SJSA1 (cell line): ENCODE measurements at regions not wholly inside any gene's neighbourhood (a gene's known extent, or its start where the extent isn't known, plus 50 kb on each side); places are given as distances from the start of the nearest gene placed in this dataset.

Source experiments
- DNase-seq, 2 experiments: peaks; one replicate each; pipeline ENCODE4 v3.0.0-alpha.2; 2015 to 2020; ENCODE audit warnings: low spot score in 2 of 2, low read depth in 1 of 2
- H3K27ac ChIP-seq: fragments of 250-450 bp; sonication (Bioruptor Pico); 2 replicates; pipeline ENCODE4 v1.5.1; 2020; ENCODE audit warnings: mild to moderate bottlenecking, moderate library complexity
- H3K27me3 ChIP-seq: fragments of 250-450 bp; sonication (Bioruptor Pico); replicated peaks from 2 replicates; pipeline ENCODE4 v1.5.1; 2020; ENCODE audit warnings: mild to moderate bottlenecking, moderate library complexity
- H3K36me3 ChIP-seq: fragments of 250-450 bp; sonication (Bioruptor Pico); 2 replicates; pipeline ENCODE4 v1.5.1; 2020; ENCODE audit warnings: mild to moderate bottlenecking
- H3K4me1 ChIP-seq: fragments of 250-450 bp; sonication (Bioruptor Pico); replicated peaks from 2 replicates; pipeline ENCODE4 v1.6.1; 2021; ENCODE audit warnings: mild to moderate bottlenecking
- H3K4me3 ChIP-seq: fragments of 250-450 bp; sonication (Bioruptor Pico); 2 replicates; pipeline ENCODE4 v1.5.1; 2020; ENCODE audit warnings: mild to moderate bottlenecking
- H3K9me3 ChIP-seq: fragments of 250-450 bp; sonication (Bioruptor Pico); replicated peaks from 2 replicates; pipeline ENCODE4 v1.5.1; 2020; ENCODE audit warnings: mild to moderate bottlenecking

GRCh38 chr1:96002969-96003964 lies 718.3 kb upstream of the PTBP2 start:
- H3K4me1 ChIP-seq, result no peaks in the 10 kb centered on the region

GRCh38 chr1:96009831-96010434 lies 711.7 kb upstream of the PTBP2 start:
- no peak for DNase-seq
- Histone ChIP-seq H3K36me3 (no peaks in the 10 kb centered on the region), H3K9me3 (no peaks in the 10 kb centered on the region), H3K27ac (no peak overlapping the region), H3K27me3 (no peaks in the 10 kb centered on the region), H3K4me1 (no peaks in the 10 kb centered on the region), H3K4me3 (no peak overlapping the region)

More at GRCh38 chr1:96002969-96003964, 718.3 kb upstream of the PTBP2 start:
- no peak for DNase-seq
- Histone ChIP-seq H3K27ac (no peak overlapping the region), H3K4me3 (no peak overlapping the region), H3K9me3 (no peaks in the 10 kb centered on the region), H3K27me3 (no peaks in the 10 kb centered on the region), H3K36me3 (no peaks in the 10 kb centered on the region)

- Histone ChIP-seq H3K36me3 (no peaks in the 10 kb centered on the region), H3K27me3 (no peaks in the 10 kb centered on the region), H3K9me3 (no peaks in the 10 kb centered on the region), H3K4me1 (no peaks in the 10 kb centered on the region), H3K4me3 (no peak overlapping the region), H3K27ac (no peak overlapping the region)
- DNase-seq, result no peak
Measured at GRCh38 chr1:96011606-96012005, 710.0 kb upstream of the PTBP2 start.

- no peak for DNase-seq
- H3K36me3 ChIP-seq, result no peaks in the 10 kb centered on the region
- H3K4me1 ChIP-seq, result no peaks in the 10 kb centered on the region
- H3K27ac ChIP-seq, result no peak overlapping the region
- H3K4me3 ChIP-seq, result no peak overlapping the region
- no peaks in the 10 kb centered on the region for H3K9me3 ChIP-seq
- no peaks in the 10 kb centered on the region for H3K27me3 ChIP-seq
Measured at GRCh38 chr1:96016219-96016618, 705.4 kb upstream of the PTBP2 start.

- H3K4me3 ChIP-seq, result no peak overlapping the region
- DNase-seq, result no peak
- H3K27ac ChIP-seq, result no peak overlapping the region
- no peaks in the 10 kb centered on the region for H3K27me3 ChIP-seq
- H3K36me3 ChIP-seq, result no peaks in the 10 kb centered on the region
- no peaks in the 10 kb centered on the region for H3K9me3 ChIP-seq
- H3K4me1 ChIP-seq, result no peaks in the 10 kb centered on the region
Measured at GRCh38 chr1:96020378-96020777, 701.2 kb upstream of the PTBP2 start.

- H3K27ac ChIP-seq, result no peak overlapping the region
- no peak for DNase-seq
- H3K4me1 ChIP-seq, result no peaks in the 10 kb centered on the region
- H3K36me3 ChIP-seq, result no peaks in the 10 kb centered on the region
- H3K27me3 ChIP-seq, result no peaks in the 10 kb centered on the region
- no peak overlapping the region for H3K4me3 ChIP-seq
- no peaks in the 10 kb centered on the region for H3K9me3 ChIP-seq
Measured at GRCh38 chr1:96025062-96025461, 696.5 kb upstream of the PTBP2 start.

GRCh38 chr1:96028071-96028470 lies 693.5 kb upstream of the PTBP2 start:
- H3K27me3 ChIP-seq, result no peaks in the 10 kb centered on the region
- DNase-seq, result no peak
- H3K9me3 ChIP-seq, result no peaks in the 10 kb centered on the region
- H3K4me1 ChIP-seq, result no peaks in the 10 kb centered on the region
- H3K36me3 ChIP-seq, result no peaks in the 10 kb centered on the region
- H3K4me3 ChIP-seq, result no peak overlapping the region
- H3K27ac ChIP-seq, result no peak overlapping the region

GRCh38 chr1:96030312-96030711 lies 691.3 kb upstream of the PTBP2 start:
- H3K4me3 ChIP-seq, result no peak overlapping the region
- H3K9me3 ChIP-seq, result no peaks in the 10 kb centered on the region
- H3K27ac ChIP-seq, result no peak overlapping the region
- no peaks in the 10 kb centered on the region for H3K4me1 ChIP-seq
- H3K27me3 ChIP-seq, result no peaks in the 10 kb centered on the region
- no peaks in the 10 kb centered on the region for H3K36me3 ChIP-seq
- no peak for DNase-seq

- DNase-seq, result no peak
Measured at GRCh38 chr1:96034006-96034405, 687.6 kb upstream of the PTBP2 start.

GRCh38 chr1:96036763-96037162 lies 684.8 kb upstream of the PTBP2 start:
- DNase-seq, result no peak
- Histone ChIP-seq H3K4me3 (no peak overlapping the region), H3K27ac (no peak overlapping the region), H3K4me1 (no peaks in the 10 kb centered on the region), H3K9me3 (no peaks in the 10 kb centered on the region), H3K36me3 (no peaks in the 10 kb centered on the region), H3K27me3 (no peaks in the 10 kb centered on the region)

More at GRCh38 chr1:96034006-96034405, 687.6 kb upstream of the PTBP2 start:
- Histone ChIP-seq H3K36me3 (no peaks in the 10 kb centered on the region), H3K9me3 (no peaks in the 10 kb centered on the region), H3K27ac (no peak overlapping the region), H3K4me3 (no peak overlapping the region), H3K27me3 (no peaks in the 10 kb centered on the region), H3K4me1 (no peaks in the 10 kb centered on the region)

- no peak for DNase-seq
- no peaks in the 10 kb centered on the region for H3K9me3 ChIP-seq
- H3K27ac ChIP-seq, result no peak overlapping the region
- no peaks in the 10 kb centered on the region for H3K4me1 ChIP-seq
- no peaks in the 10 kb centered on the region for H3K36me3 ChIP-seq
- H3K27me3 ChIP-seq, result no peaks in the 10 kb centered on the region
- H3K4me3 ChIP-seq, result no peak overlapping the region
Measured at GRCh38 chr1:96038636-96039035, 682.9 kb upstream of the PTBP2 start.

GRCh38 chr1:96039910-96040309 lies 681.7 kb upstream of the PTBP2 start:
- DNase-seq, result no peak
- H3K4me1 ChIP-seq, result no peaks in the 10 kb centered on the region
- no peaks in the 10 kb centered on the region for H3K9me3 ChIP-seq
- H3K4me3 ChIP-seq, result no peak overlapping the region
- no peaks in the 10 kb centered on the region for H3K27me3 ChIP-seq
- H3K27ac ChIP-seq, result no peak overlapping the region
- no peaks in the 10 kb centered on the region for H3K36me3 ChIP-seq

- Histone ChIP-seq H3K27ac (no peak overlapping the region), H3K4me3 (no peak overlapping the region), H3K27me3 (no peaks in the 10 kb centered on the region), H3K9me3 (no peaks in the 10 kb centered on the region), H3K4me1 (no peaks in the 10 kb centered on the region), H3K36me3 (no peaks in the 10 kb centered on the region)
- no peak for DNase-seq
Measured at GRCh38 chr1:96041470-96041869, 680.1 kb upstream of the PTBP2 start.

- Histone ChIP-seq H3K9me3 (no peaks in the 10 kb centered on the region), H3K27me3 (no peaks in the 10 kb centered on the region), H3K4me1 (no peaks in the 10 kb centered on the region), H3K4me3 (no peak overlapping the region), H3K27ac (no peak overlapping the region), H3K36me3 (no peaks in the 10 kb centered on the region)
- no peak for DNase-seq
Measured at GRCh38 chr1:96048572-96049212, 672.9 kb upstream of the PTBP2 start.
